HL-60 (cell line): ENCODE measurements at regions not wholly inside any gene's neighbourhood (a gene's known extent, or its start where the extent isn't known, plus 50 kb on each side); places are given as distances from the start of the nearest gene placed in this dataset.

Experiments
- CTCF ChIP-seq: IDR thresholded peaks from one replicate; pipeline ENCODE4 v1.5.1; 2011; ENCODE audit warnings: low read length, control low read depth, inconsistent platforms; ENCODE audit not compliant: insufficient read depth
- GABPA ChIP-seq: IDR thresholded peaks from 2 replicates; pipeline ENCODE4 v1.6.1; 2012; ENCODE audit warnings: low read depth
- POLR2AphosphoS5 ChIP-seq: IDR thresholded peaks from 2 replicates; pipeline ENCODE4 v1.6.1; 2012; ENCODE audit warnings: low read depth
- REST ChIP-seq: IDR thresholded peaks from 2 replicates; pipeline ENCODE4 v1.6.1; 2012; ENCODE audit warnings: low read depth; ENCODE audit not compliant: insufficient replicate concordance

GRCh38 chr11:70731271-70732022 lies 333.1 kb downstream of the CTTN start:
- TF ChIP-seq CTCF (no peak), POLR2AphosphoS5 (no peak), GABPA (no peak), REST (no peak)
